Peyer's patch (tissue), 4 donors: ENCODE measurements at regions not wholly inside any gene's neighbourhood (a gene's known extent, or its start where the extent isn't known, plus 50 kb on each side); places are given as distances from the start of the nearest gene placed in this dataset.

Experiments
- CTCF ChIP-seq, 6 experiments: fragments of 450-650 bp in 4 of 6; fragments of 200-600 bp in 2 of 6; sonication (generic) in 1 of 6; IDR thresholded peaks; one replicate each; pipeline ENCODE4 v1.5.1; 2017 to 2019; ENCODE audit warnings: antibody characterized with exemption in 6 of 6, mild to moderate bottlenecking in 3 of 6, moderate library complexity in 1 of 6
- POLR2A ChIP-seq, 2 donors: fragments of 450-650 bp; IDR thresholded peaks; one replicate each; pipeline ENCODE4 v1.5.1; 2017; ENCODE audit warnings: antibody characterized with exemption in 2 of 2, mild to moderate bottlenecking in 2 of 2, moderate library complexity in 2 of 2

DNA sequence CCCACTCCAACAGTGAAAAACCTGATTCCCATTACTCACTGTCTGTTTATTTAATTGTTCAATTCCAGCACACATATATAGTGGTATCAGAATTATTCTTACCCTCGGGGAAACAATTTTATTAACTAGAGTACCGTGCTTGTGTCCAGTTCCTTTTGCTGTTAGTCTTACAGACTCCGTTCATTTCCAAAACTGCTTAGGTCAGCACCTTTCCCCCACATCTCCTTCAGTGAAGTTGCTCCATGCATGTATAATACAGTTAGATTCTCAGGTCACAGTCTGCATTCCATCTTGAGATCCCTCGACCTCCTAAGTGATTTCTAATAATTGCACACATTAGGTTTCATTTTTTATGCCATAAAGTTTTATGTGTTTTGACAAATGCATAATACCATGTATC, 56.3 kb upstream of the ZNF521 start:
- no peak for TF ChIP-seq CTCF (IDR thresholded peaks at IDR 0.05)
- no peak for TF ChIP-seq POLR2A (IDR thresholded peaks at IDR 0.05)
